HG02571 (cell line): ENCODE measurements at regions not wholly inside any gene's neighbourhood (a gene's known extent, or its start where the extent isn't known, plus 50 kb on each side); places are given as distances from the start of the nearest gene placed in this dataset.
A peak's percentile ranks its signal among the peaks of the same experiment; 100 is the strongest.

ENCODE experiments used
- ATAC-seq: cut with Tn5 transposase; IDR thresholded peaks from one replicate; pipeline ENCODE4 v1.9.1; 2021; ENCODE audit warnings: mild to moderate bottlenecking, moderate library complexity; ENCODE audit not compliant: unreplicated experiment

GRCh38 chr1:84759756-84760155, 69.5 kb upstream of the SSX2IP start:
- ATAC-seq, result no peak

DNA sequence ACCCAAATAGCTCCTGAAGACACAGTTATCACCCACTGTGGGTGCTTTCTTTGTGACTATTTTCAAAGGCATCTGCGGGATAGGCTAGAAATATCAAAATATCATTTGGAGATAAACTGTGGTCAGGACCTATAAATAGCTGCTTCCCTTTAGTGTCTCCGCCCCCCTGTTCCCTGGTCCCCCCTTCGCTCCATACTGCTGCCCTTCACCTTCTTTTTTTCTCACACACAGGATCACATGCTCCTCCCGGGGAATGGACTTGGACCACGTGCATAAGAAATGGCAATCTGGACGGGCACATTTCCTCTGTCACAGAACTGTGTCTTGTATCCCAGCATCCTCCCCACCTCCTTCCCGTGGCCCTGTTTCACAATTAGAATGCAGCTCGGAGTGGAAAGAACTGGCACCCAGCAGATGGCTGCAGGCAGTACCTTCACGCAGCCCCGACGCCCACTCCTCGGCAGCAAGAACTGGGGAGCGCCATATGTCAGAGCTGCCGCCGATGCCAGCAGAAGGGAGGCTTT, 68.8 kb upstream of the SSX2IP start:
- no peak for ATAC-seq

DNA sequence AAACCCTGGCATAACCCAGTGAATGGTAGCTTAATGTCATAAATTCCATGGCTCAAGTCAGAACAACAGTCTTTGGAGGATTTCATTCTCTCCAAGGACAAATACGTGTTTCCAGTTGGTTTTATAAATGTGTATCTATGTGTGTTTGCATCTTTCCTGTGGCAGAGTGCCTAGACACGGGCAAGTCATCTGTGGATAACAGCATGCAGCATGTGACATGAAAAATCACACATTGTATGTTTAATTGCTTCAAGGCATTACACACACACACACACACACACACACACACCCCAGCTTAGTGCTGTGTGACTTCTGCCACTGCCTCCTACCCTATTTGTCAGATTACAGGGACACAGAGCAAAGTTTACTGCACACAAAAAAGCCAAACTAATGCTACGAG, 68.2 kb upstream of the SSX2IP start:
- no peak for ATAC-seq

DNA sequence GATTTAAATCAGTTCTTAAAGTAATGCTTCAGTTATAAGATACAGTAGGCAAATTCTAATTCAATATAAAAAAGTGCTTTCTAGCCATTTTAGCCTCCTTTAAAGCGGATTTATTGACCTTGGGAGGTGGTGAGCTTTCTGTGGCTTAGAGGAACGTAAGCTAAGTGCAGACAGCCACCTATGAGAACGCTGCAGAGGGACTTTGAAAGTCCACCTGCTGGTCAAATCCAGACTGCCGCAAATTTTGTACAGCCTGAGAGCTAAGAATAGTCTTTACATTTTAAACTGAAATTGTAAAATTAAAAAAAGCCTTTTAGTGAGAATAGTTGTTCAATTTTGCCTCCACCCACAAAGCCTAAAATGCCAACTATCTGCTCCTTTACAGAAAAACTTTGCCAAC, 67.0 kb upstream of the SSX2IP start:
- no peak for ATAC-seq

GRCh38 chr1:84756455-84757082, 66.3 kb upstream of the SSX2IP start:
- ATAC-seq, result no peak

DNA sequence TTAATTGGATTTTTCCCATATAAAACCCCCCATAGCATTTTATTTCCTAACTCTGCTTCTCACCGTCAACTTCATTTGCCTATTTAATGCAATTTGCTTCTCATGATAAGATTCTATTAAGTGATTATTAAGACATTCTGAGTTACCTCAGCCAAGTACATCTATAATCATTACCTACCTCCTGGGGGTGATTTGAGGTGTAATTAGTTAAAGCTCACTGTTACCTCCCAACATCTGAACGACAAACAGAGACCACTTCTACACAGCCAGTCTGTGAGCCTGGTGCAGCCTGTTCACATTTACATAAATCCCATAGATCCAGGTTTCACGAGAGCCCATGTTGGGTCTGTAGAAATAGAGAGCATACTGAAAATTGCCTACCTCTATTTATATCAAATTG, 65.7 kb upstream of the SSX2IP start:
- ATAC-seq, result no peak

GRCh38 chr1:84755216-84755615, 65.0 kb upstream of the SSX2IP start:
- ATAC-seq, result no peak

GRCh38 chr1:84754386-84754703, 64.1 kb upstream of the SSX2IP start:
- ATAC-seq, result no peak

GRCh38 chr1:84753516-84754385, 63.5 kb upstream of the SSX2IP start:
- ATAC-seq, result peak; percentile 79

DNA sequence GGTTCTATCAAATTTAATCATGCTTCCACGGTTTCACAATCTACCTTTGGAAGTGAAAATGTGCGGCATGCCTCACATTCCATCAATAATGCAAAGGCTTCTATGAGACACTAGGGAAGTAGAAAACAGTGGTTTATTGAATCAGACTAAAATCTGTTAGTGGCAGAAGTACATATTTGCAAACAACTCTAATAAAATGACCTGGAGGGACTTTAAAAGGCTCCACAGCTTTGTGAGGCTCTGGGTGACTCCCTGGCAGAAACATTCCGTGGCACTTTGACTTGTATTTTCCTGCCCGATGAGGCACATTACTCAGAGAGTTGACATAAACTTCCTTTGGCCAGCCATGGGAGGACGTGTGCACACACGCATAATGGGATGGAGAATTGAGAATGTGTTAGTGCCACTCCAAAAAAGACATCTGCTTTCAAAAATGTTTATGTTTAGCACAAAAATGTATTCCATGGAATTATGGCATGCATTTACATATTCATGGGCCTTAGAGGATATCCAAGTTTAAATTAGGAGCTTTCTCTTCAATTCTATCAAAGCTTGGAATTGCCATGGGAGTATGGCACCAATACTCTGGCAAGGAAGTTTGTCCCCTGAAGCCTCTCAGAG, 60.0 kb upstream of the SSX2IP start:
- ATAC-seq, result no peak

- ATAC-seq, result no peak
Observed at GRCh38 chr1:84749427-84749826, 59.2 kb upstream of the SSX2IP start.

DNA sequence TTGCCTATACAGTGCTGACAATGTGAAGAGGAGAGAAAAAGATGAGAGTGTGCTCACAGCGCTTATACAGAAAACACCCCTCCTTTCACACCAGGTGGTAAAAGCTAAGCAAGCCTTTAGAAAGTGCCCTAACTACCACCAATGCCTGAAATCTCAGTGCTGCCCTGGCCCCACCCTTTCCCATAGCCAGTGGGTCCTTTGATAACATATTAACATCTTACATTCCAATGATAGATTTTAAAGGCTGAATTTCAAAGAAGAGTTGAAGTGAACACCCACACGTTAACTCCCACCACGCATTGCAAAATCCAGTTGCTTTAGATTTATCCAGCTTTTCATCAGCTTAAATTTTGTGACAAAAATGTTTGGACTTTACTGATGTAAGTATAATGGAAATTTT, 58.1 kb upstream of the SSX2IP start:
- ATAC-seq, result no peak

- ATAC-seq, result no peak
Observed at GRCh38 chr1:84745857-84746256, 55.6 kb upstream of the SSX2IP start.

DNA sequence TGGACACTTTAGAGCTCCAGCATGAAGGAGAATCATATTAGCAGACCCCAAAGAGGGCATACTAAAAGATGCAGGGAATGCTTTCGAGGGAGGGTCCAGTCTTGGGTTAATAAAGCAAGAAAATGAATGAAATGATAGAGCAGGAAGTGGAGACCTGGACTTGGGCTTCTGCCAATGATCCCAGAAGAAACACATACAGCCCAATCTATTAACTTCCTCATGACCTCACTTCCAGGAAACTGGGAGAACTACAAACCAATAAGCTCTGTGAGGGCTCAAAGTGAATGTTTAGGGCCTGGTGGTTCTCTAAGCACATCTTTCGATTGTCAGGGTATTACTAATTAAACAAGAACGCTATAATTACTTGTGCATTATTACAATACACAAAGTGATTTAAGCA, 53.6 kb upstream of the SSX2IP start:
- ATAC-seq, result no peak

DNA sequence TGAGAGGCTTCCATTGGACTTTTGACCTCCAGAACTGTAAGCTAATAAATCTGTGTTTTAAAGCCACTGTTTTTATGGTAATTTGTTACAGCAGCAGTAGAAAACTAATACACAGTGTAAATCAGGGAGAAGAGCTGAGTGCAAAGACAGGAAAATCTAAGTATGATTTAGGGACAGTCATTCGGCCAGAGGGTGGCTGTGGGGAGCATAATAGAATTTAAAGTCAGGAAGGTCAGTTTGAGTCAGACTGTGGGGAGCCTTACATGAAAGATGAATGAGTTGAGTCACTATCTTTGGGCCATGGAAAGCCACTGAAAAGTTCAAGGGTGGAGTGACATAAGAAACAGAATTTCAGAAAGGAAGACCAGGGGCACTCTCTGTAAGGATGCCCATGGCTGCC, 52.4 kb upstream of the SSX2IP start:
- no peak for ATAC-seq

- no peak for ATAC-seq
Observed at GRCh38 chr1:84740050-84740714, 49.9 kb upstream of the SSX2IP start.
